HG02588 (cell line): ENCODE measurements at regions not wholly inside any gene's neighbourhood (a gene's known extent, or its start where the extent isn't known, plus 50 kb on each side); places are given as distances from the start of the nearest gene placed in this dataset.
"Not testable (repeated sequence)": the region's sequence is repeated elsewhere in the genome, so short reads cannot be mapped to it uniquely, and the experiment has no call there.

Experiments used
- ATAC-seq: cut with Tn5 transposase; IDR thresholded peaks from one replicate; pipeline ENCODE4 v1.9.1; 2021; ENCODE audit warnings: mild to moderate bottlenecking, moderate library complexity; ENCODE audit not compliant: unreplicated experiment

DNA sequence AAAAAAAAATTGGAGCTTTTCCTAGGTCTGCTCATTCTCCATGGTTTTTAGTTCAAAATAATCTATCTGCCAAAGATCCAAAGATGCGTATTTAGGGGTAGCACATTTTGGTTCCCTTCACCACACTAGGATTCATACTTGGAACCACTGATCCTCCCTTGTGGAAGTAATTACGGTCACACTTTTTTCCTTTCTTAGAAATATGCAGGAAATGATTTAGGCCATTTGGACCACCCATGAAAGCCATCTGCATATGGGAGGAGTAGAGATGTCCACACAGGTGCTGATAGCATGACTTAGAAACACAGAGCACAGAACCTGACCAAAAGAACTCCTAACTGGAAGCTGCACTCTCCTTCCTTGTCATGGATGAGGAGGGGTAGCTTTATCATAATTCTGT, 105.9 kb upstream of the RAI14 start:
- no peak for ATAC-seq

DNA sequence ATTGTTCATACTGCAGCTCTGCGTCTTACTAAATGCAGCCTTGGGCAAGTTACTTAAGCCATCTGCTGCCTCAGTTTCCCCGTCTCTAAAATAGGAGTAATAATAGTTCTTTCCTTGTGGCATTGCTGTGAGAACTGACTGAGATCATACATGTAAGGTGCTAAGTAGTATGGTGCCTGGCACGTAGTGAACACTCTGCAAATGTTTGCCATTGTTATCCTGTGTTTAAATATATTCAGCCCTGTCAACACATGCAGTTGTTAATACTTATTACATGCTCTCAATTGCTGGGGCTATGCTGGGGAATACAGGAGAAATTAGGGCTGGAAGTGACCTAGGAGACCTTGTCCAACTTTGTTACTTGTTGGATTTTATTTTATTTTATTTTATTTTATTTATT, 105.2 kb upstream of the RAI14 start:
- no peak for ATAC-seq

DNA sequence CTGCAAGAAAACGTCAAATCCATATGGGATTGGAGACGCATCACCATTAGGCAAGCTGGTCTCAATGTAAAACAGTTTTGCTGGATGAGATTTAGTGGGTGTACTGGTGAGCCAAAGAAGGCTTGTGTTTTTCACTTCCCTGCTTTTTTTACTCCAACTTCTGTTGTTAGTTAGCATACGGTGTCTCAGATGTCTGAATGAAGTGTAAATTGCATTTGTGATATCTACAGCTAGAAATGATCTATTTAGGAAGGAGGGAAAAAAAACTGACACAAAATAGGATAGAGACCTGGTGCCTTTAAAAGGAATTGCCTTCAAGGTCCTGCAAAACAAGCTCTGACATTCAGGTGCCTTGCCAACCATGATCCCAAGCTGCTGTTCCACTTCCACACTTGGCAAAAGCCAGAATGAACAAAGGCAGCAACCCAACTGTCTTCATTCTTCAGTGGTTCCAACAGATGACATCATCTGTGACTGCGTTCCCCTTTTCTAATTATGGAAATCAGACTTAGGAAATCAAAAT, 104.2 kb upstream of the RAI14 start:
- no peak for ATAC-seq

DNA sequence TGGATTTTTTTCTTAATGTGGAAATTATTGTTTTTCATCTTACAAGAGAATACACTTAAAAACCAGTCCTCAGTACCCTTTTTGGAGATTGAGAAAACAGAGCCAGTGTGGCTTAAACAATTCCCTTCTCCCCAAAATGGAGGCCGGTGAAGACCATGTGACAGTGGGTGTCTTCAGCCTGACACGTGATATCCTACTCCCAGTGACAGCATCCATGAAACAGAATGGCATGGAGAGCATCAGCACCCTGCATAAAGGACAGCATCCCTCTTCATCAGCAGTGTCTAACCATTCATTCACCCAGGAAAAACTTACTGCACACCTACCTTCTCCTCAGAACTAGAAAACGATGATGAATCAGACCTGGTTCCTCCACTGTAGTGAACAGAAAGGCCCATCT, 103.4 kb upstream of the RAI14 start:
- ATAC-seq, result no peak

DNA sequence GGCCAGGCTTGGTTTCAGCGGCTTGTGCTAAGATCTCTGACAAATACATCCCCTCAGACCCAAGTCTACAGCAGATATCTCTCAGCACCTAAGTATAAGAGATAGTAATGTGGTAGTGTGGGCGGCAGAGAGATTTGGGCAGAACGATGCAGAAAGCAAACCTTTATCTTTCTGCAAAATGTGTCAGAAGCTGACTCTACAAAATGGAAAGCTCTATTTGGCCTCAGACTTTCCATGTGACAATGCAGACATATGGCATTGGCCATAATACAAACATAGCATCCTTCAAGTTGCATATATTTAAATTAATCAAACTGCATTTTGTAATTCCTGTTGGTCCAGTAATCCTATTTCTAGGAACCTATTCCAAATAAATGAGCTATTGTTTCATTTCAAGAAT, 102.5 kb upstream of the RAI14 start:
- ATAC-seq, result no peak

DNA sequence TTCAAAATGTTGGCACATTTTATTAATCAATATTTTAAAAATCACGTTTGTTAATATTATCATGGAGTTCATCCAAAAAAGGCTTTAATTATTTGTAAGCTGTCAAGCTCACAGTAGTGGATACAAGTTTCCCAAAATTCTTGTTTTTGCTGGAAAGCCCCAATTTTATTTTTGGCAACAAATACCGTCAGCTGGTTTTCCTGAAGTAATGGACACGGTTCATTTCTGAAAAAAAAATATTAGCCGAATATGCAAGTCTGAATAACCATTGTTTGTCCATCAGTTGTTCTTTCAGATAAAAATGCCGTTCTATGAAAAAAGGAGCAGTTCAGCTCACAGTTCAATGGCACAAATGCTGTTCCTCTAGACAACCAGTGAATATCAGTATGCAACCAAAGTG, 101.5 kb upstream of the RAI14 start:
- no peak for ATAC-seq

DNA sequence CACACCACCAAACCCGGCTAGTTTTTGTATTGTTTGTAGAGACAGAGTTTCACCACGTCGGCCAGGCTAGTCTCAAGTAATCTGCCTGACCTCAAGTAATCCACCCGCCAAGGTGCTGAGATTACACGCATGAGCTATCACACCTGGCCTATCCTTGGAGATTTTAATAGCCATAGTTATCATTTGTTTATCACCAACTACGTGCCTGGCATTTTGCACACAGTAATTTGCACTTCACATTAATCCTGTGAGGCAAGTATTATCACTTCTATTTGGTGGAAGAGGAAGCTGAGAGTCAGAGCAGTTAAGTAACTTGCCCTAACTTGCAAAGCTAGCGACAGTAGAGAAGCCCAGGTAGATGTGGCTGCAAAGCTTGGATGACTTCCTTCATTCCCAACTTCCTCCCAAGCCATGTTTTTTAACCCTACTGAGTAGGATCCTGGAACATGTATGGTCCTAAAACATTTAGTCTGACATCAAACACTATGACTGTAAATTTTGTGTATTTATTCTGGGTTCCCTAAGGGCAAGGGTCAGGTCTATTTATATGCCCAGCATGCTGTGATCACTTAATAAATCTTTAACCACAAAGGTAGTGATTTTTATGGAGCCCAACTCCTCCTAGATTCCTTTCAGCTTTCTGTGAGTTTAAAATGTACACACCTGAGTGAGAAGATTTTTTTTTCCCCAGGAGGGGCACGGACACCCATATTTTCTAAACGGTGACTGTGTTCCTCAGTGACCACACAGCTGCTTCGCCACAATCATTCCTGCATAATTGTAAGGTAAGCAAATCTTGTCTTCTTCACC, 100.2 kb upstream of the RAI14 start:
- no peak for ATAC-seq

DNA sequence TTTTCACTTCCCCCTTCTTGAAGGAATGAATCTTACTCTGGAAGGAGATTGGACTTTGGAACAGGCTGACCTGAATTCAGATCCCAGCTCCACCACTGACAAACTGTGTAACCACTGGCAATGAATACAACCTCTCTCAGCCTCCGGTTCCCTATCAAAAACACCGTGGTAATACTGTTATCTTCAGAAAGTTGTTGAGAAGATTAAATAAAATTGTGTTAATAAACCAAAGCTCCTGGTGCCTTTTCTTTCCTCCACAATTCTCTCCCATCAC, 99.7 kb upstream of the RAI14 start:
- no peak for ATAC-seq

DNA sequence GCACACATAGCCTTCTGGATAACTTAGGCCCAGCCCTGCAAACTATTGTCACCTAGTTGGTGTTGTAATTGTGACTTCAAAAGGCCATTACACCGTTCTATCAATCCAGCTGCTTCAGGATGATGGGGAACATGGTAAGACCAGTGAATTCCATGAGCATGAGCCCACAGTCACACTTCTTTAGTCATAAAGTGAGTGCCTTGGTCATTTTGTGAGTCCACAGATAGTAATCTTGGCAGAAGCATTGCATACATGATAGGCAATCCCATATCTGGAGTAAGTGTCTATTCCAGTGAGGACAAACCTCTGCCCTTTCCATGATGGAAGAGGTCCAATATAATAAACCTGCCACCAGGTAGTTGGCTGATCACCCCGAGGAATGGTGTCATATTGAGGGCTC, 94.5 kb upstream of the RAI14 start:
- ATAC-seq, result not testable (repeated sequence)

DNA sequence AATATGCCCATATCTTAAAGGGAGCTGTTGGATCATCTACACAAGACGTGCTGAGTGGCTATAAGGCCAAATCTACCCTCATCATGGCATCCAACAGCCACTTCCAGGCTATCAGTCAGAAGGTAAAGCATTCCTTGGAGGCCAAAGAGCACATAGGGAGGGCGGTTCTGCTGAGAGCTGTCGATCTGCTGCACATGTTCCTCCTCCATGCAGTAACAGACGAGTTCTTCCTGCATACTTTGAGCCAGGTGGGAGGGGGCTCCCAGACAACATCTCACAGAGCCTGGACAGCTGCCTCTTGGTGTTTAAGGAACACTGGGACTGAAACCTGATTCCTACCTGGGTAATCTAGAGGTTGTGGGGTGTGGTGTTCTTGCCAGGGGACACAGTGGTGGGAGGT, 93.3 kb upstream of the RAI14 start:
- no peak for ATAC-seq

DNA sequence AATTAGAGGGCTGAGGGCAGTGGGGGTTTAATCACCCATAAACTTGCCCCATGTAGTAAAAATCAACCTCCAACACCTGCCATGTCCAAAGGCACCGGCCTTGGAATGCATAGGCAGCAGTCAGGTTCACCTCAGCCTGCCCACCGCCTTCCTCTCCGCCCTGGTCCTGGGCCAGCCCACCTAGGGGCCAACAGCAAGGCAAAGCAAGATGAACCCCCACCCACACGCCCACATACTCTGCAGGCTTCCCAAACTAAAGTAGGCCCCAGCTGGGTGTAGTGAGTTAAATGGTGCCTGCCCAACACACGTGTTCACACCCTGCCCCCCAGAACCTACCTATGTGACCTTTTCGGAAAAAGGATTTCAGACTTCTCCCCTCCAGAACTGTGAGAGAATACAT, 92.9 kb upstream of the RAI14 start:
- no peak for ATAC-seq

DNA sequence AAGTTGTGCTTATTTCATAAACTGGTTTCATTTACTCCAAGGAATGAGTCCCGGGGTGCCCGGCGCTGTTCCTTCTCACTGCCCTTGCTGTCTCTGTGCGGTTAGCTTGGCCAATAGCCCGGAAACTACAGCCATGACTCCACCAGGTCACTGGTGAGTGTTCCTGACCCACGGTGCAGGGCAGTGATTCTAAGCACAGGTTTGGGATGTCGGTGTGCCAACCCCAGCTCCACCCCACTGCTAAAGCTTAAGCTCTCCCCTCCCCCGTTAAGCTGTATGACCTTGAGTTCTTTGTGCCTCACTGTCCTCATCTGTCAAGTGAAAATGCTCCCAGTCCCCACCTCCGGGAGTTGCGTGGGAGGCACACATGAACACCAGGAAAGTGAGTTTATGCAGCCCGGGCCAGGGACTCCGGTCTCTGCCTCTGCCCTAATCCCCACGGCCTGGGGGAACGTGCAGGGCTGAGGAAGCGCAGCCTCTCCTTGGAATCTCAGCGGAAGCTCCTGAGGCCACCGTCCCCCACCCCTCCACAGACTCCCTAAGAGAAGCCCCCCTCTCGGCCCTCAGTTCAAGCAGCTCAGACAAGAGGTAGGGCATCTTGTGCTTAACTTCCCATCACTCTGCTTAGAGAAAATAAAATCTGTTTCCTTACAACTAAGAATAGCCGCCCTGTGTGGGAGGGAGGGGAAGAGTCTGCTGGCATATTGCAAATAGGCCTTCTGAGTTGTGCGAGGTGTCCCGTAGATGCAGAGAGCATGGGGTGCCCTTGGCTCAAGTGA, 92.0 kb upstream of the RAI14 start:
- no peak for ATAC-seq

DNA sequence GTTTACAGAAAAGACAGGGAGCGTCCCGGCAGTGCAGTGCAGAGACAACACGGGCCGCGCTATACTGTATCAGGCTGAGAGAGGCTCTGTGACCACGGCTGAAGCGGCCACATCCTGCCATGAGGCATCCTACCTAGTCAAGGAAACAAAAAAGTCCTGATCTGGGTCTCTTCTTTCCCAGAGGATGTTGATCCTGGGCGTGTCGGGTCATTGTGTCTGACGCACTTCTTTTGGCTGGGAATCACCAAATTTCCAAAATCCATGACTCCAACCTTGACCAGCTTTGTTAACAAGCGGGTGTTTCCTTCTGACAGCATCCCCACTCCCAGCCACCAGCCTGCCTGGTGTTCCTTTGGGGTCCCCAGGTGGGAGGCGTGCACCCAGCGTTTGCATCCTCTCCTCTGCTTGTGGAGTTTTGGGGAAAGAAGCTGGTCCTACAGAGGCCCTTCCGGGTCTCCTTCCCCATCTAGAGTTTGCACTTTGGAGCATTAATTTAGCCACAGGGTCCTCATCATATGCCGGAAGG, 91.4 kb upstream of the RAI14 start:
- ATAC-seq, result no peak

DNA sequence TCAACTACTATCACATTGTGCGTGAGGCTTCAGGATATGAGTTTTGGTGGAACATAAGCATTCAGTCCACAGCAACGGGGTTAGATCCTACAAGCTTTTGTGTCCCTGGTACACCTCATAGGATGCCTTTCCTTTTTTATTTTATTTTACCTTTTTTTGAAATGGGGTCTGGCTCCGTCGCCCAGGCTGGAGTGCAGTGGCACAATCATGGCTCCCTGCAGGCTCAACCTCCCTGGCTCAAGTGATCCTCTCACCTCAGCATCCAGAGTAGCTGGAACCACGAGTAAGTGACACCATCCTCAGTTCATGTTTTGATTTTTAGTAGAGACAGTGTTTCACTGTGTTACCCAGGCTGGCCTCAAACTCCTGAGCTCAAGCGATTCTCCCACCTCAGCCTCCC, 86.0 kb upstream of the RAI14 start:
- ATAC-seq, result no peak

DNA sequence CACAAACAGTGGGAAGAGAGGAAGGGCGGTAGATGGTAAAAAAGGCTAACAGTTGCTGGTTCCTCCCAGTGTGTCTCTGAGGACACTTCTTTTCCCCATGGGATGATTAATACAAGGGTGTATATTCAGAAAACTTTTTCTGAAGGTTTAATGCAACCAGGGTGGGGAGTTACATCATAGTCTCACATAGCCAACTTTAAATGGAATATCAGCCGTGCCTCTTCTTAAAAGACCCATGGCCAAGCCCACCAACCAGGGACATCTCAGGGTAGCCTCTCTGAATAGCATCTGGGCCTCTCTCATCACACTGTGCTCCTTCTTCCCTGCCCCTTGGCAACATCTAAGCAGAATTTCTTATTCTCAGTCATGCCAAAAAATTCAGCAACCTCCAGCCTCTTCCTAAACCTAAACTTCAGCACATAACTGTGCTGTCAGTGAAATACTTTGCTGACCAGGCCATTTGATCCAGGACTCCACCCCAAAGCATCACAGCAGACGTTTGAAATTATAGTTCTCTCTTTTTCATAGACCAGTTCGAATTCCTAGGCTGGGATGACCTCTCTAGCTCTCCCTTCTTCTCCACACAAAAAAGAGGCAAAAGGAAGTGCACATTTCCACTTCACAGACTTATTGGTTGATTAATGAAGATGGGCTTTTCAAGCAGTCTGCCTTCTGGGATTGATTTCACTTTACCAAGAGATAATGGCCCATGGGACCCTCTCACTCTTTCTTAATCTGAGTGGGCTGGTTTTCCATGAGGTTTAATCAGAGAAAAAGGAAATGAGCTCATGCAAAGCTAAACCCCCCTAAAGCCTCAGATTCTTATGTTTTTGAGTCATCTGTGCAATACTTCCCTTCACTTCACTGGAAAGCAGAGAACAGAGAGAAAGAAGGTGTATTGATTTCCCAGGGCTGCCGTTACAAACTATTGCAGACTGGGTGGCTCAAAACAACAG, 85.1 kb upstream of the RAI14 start:
- no peak for ATAC-seq

DNA sequence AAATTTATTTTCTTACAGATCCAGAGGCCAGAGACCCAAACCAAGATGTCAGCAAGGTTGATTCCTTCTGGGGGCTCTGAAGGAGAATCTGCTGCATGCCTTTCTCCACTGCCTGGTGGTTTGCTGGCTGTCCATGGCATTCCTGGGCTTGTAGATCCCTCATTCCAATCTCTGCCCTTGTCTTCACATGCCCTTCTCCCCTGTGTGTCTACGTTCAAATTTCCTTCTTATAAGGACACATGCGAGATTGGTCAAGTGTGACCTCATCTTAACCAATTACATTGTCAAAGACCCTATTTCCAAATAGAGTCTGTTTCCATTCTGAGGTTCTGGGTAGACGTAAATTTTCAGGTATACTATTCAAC, 84.5 kb upstream of the RAI14 start:
- no peak for ATAC-seq

DNA sequence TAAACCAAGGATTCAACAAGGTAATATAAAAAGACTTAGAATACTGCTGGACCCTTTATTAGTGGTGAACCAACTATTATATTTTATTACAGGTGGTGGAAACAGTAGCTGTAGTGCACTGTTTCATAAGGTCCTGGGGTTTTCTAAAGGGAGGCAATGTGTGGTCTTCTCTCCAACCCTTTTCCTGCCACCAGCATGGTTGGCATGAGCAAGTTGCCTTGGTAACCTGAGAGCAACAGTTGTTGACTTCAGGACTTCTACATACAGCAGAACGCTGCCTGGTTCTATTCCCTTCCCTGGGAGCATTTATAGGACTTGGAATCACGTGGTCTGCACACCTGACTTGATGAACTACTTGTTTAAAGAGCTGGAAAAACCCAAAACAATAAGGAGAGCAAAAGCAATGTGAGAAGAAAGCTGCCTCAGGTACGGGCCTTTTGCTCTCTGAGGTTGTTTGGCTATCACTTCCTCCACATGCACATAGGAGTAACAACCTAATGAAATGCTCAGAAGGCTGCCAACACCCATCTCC, 81.1 kb upstream of the RAI14 start:
- no peak for ATAC-seq

DNA sequence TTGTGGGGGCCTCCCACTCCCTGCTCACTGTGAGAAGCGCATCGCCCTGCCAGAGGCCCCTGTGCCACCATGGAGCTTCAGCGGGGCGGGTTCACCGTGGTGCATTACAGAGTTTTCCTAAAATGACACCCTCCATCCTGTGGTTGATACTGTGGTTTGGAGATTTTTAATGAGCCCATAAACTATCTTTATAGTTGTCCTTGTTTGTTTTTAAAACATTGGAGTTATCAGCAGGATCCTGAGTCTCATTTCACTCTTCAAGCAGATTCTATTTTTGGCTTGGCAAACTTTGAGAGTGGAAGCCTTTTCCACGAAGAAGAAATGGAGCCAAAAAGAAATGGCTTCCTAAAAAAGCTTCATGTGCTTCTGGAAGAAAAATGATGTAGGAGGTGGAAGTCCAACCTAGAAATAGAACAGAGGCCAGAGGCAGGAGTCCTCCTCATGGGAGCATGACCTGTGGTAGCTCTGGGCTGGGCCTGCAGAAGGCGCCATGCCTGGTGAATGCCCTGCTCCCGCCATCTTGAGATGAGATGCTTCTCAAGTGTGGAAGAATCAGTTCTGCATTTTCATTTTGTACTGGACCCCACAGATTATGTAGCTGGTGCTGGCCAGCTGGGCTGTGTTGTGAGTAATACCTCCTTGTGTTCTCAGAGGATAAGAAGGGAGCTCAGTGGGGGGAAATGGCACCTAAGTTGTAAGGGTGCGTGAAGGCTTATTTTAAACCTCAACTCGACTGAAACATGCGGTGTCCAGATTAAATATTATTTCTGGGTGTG, 79.0 kb upstream of the RAI14 start:
- no peak for ATAC-seq

DNA sequence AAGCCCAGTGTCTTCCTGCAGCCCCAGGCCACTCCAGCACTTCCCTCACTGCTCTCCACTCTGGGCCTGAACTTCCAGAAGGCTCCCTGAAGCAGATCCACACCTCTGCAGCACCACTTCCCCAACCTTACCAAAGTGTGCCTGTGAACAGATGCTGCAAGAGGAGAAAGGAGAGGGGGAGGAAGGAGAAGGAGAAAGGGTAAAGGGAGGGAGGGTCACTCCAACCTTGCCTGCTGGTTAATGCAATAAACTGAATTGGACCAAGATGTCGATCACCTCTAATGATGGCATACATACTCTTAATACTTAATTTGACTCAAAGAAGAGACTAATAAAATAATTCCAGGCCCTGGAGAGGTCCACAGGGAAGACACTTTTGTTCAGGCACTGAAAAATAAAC, 77.2 kb upstream of the RAI14 start:
- no peak for ATAC-seq

DNA sequence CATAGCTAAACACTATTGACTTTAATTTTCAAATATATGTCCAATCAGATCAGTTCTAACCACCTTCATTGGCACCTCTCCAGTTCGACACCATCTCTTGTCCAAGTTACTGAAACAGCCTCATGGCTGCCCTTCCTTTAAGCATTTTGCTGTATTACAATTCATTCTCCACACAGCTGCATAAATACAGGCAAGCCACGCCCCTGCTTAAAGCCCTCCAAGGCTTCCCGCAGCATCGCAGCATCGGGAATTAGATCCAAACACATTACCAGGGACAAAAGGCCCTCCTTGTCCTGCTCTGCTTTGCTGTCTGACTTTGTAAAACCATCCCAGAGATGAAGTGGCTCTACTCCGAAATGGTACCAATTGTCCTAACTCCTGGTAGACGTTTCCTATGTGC, 75.1 kb upstream of the RAI14 start:
- no peak for ATAC-seq
